Upper lobe of right lung (tissue), 1 donor: ENCODE measurements at regions not wholly inside any gene's neighbourhood (a gene's known extent, or its start where the extent isn't known, plus 50 kb on each side); places are given as distances from the start of the nearest gene placed in this dataset.
"Not testable (repeated sequence)": the region's sequence is repeated elsewhere in the genome, so short reads cannot be mapped to it uniquely, and the experiment has no call there.

Source experiments
- ATAC-seq: fragments of 200-7000 bp; cut with Tn5 transposase; one replicate; pipeline ENCODE4 v1.9.1; 2020; ENCODE audit warnings: mild to moderate bottlenecking, moderate library complexity
- DNase-seq: peaks from one replicate; pipeline ENCODE4 v3.0.0-alpha.2; 2020
- H3K27ac ChIP-seq: fragments of 200-600 bp; one replicate; pipeline ENCODE4 v1.8.0; 2022
- H3K27me3 ChIP-seq: fragments of 200-600 bp; one replicate; pipeline ENCODE4 v1.8.0; 2022; ENCODE audit warnings: mild to moderate bottlenecking
- H3K36me3 ChIP-seq: fragments of 200-600 bp; one replicate; pipeline ENCODE4 v1.8.0; 2022
- H3K4me1 ChIP-seq: fragments of 200-600 bp; one replicate; pipeline ENCODE4 v1.8.0; 2022
- H3K4me3 ChIP-seq: fragments of 200-600 bp; one replicate; pipeline ENCODE4 v1.8.0; 2022; ENCODE audit warnings: mild to moderate bottlenecking
- H3K9me3 ChIP-seq: fragments of 200-600 bp; one replicate; pipeline ENCODE4 v1.8.0; 2022
- intact Hi-C: fragments of 100-400 bp; cut with DNase I; formaldehyde crosslinking; loops from one replicate; pipeline ENCODE4 v1.11.0; 2022
- TF ChIP-seq, protein P1 (sequence below): fragments of 200-600 bp; IDR thresholded peaks from one replicate; pipeline ENCODE4 v1.8.0; 2022; ENCODE audit warnings: antibody characterized with exemption
- donor health status: DM: no; HTN: yes; CAD: no; lungs with severe emphysema.

DNA sequence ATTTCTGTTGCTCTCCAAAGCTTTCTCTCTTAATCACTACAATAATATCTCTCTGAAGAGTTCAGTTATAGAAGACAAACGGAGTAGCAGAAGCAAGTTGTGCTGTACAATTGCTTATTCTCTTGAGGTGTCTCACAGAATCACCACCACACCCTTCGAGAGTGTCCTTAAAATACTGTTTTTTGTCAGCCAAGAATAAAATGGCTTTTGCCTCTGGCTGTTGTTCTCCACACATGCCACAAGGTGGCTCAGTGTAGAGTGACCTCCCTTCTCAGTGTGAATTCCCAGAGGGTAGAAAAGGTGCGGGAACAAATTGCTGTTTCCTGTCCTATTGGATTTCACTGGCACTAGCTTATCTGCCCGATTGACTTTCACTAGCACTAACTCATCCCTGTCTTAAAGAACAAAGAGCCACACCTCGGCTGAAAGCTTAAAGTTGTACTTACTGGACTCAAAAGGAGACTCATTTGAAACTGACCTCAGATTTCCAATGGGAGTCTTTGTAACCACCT lies 134.2 kb upstream of the SATB1 start:
- no peaks in the 10 kb centered on the region for H3K27me3 ChIP-seq
- TF ChIP-seq, protein P1, sequence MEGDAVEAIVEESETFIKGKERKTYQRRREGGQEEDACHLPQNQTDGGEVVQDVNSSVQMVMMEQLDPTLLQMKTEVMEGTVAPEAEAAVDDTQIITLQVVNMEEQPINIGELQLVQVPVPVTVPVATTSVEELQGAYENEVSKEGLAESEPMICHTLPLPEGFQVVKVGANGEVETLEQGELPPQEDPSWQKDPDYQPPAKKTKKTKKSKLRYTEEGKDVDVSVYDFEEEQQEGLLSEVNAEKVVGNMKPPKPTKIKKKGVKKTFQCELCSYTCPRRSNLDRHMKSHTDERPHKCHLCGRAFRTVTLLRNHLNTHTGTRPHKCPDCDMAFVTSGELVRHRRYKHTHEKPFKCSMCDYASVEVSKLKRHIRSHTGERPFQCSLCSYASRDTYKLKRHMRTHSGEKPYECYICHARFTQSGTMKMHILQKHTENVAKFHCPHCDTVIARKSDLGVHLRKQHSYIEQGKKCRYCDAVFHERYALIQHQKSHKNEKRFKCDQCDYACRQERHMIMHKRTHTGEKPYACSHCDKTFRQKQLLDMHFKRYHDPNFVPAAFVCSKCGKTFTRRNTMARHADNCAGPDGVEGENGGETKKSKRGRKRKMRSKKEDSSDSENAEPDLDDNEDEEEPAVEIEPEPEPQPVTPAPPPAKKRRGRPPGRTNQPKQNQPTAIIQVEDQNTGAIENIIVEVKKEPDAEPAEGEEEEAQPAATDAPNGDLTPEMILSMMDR = peak; percentile 81
- intact Hi-C loops = no loop called here
- no peaks in the 10 kb centered on the region for H3K9me3 ChIP-seq
- H3K4me1 ChIP-seq = no peaks in the 10 kb centered on the region
- H3K27ac ChIP-seq = no peak overlapping the region
- ATAC-seq = peak; percentile 89
- no peak overlapping the region for H3K4me3 ChIP-seq
- H3K36me3 ChIP-seq = no peaks in the 10 kb centered on the region
- no peak for DNase-seq

DNA sequence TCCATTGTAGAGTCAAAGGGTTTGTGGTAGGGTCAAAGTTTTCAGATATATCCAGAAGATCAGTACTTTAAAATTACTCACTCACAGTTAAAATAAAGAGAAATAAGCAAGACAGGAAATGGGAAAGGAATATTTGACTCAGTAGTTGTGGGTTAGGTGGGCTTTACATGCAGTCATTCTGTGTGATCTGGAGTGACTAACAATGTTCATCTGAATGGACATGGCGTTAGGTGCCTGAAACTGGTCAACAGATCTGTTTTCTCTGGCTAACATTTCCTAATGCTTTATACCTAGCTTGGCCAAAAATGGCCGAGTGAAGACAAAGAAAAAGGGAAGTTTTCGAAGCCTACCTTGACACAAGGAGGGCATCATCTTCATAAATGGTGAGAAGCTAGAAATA lies 133.4 kb upstream of the SATB1 start:
- intact Hi-C loops = no loop called here
- TF ChIP-seq, protein P1 = no peak
- H3K27ac ChIP-seq = no peak overlapping the region
- no peaks in the 10 kb centered on the region for H3K9me3 ChIP-seq
- H3K27me3 ChIP-seq = no peaks in the 10 kb centered on the region
- ATAC-seq = no peak
- no peak for DNase-seq
- no peak overlapping the region for H3K4me3 ChIP-seq
- H3K36me3 ChIP-seq = no peaks in the 10 kb centered on the region
- no peaks in the 10 kb centered on the region for H3K4me1 ChIP-seq

DNA sequence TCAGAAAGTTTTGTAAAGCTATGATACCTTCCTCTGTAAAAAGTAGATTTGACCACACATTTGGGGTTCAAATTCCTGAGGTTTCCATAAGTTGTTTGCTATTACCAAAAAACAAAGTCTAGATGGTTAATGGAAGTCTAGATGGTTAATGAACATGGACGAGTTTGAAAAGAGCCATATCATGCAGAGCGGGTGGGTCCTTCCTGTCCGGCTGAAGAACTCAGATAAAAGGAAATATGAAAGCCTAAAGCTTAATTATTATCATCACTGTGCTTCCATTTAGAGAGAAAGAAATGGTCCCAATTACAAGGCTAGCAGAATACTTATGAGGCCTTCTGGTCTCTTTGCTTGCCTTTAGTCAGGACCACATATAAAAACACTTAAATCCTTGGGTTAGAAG lies 132.1 kb upstream of the SATB1 start:
- H3K9me3 ChIP-seq = no peaks in the 10 kb centered on the region
- ATAC-seq (no peak), DNase-seq (no peak)
- no peak overlapping the region for H3K4me3 ChIP-seq
- H3K36me3 ChIP-seq = no peaks in the 10 kb centered on the region
- intact Hi-C loops = no loop called here
- no peak overlapping the region for H3K27ac ChIP-seq
- TF ChIP-seq, protein P1 = no peak
- no peaks in the 10 kb centered on the region for H3K4me1 ChIP-seq
- no peaks in the 10 kb centered on the region for H3K27me3 ChIP-seq

DNA sequence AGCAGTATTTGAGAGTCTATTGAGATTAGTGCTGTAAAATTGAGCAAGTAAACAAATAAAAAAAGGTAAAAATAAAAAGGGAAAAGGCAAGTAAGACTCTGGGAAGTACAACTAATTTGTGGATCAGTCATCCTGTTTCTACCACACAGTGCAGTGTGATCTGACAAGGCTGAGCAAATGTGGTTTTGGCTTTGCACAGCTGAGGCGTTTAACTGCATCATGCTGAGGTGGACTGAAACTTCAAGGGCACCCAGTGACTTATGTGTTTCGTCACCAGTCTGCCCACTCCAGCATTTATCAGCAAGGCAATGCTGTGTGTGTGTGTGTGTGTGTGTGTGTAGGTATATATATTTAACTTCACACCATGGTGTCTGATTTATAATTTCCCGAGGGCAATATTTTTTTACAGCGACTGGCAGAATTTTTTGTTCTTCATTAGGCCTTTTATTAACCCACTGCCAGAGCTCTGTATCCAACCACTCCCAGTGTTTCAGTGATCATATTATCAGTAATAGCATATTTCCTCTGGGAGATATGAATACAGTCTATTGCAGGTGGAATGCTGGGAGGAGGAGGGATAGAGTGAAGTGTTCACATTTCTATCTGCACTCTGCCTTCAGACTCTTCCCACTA lies 131.5 kb upstream of the SATB1 start:
- H3K27ac ChIP-seq = no peak overlapping the region
- no peaks in the 10 kb centered on the region for H3K4me1 ChIP-seq
- no peak overlapping the region for H3K4me3 ChIP-seq
- intact Hi-C loops = no loop called here
- TF ChIP-seq, protein P1 = no peak
- H3K36me3 ChIP-seq = no peaks in the 10 kb centered on the region
- DNase-seq (no peak), ATAC-seq (peak; percentile 32)
- no peaks in the 10 kb centered on the region for H3K27me3 ChIP-seq
- no peaks in the 10 kb centered on the region for H3K9me3 ChIP-seq

DNA sequence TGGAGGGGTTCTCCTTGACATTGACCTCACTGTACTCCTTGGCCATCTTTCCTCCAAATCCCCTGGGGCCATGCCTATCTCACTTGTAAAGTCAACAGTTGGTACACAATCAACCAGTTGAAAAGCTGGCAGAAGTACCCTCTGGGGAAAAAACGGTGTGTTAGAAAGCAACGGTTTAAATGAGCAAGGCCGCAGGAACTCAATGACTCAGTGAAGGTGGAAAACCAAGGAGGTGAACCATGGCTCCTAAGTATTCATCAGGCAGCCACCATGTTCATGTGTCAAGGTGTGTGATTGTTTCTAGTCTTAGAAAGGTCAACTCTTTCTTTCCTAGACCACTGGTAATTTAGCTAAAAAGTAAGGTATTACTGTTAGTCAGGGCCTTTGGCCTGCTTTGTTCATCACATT lies 130.9 kb upstream of the SATB1 start:
- no peak for ATAC-seq
- intact Hi-C loops = no loop called here
- no peak overlapping the region for H3K27ac ChIP-seq
- H3K4me3 ChIP-seq = no peak overlapping the region
- TF ChIP-seq, protein P1 = no peak
- H3K27me3 ChIP-seq = no peaks in the 10 kb centered on the region
- no peaks in the 10 kb centered on the region for H3K36me3 ChIP-seq
- no peaks in the 10 kb centered on the region for H3K4me1 ChIP-seq
- no peaks in the 10 kb centered on the region for H3K9me3 ChIP-seq
- no peak for DNase-seq

DNA sequence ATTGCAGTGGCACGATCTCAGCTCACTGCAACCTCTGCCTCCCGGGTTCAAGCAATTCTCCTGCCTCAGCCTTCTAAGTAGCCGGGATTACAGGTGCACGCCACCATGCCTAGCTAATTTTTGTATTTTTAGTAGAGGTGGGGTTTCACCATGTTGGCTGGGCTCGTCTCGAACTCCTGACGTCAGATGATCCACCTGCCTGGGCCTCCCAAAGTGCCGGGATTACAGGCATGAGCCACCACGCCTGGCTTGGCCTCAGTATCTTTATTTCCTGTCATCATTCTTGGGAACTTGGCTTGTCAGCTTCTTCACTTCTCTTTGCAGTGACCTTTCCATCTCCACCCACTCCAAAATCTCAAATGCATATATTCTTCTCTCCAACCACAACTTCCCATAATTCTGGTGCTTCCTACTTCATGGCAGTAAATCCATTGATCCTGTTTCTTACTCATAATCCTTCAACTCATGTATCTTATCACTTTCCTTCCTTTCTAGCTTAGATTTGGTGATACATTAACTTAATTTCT lies 127.5 kb upstream of the SATB1 start:
- H3K27me3 ChIP-seq, H3K4me1 ChIP-seq, H3K4me3 ChIP-seq, ATAC-seq, H3K27ac ChIP-seq, DNase-seq, intact Hi-C loops, H3K36me3 ChIP-seq, H3K9me3 ChIP-seq: not testable (repeated sequence)
